WTC11 (cell line): ENCODE measurements at regions not wholly inside any gene's neighbourhood (a gene's known extent, or its start where the extent isn't known, plus 50 kb on each side); places are given as distances from the start of the nearest gene placed in this dataset.

ENCODE experiments used
- ATAC-seq: fragments of 200-7000 bp; cut with Tn5 transposase; 2 replicates; pipeline ENCODE4 v1.10.0; 2021; ENCODE audit warnings: mild to moderate bottlenecking, moderate library complexity
- CTCF ChIA-PET: fragments of 300-600 bp; sonication (Branson Sonifier 250); formaldehyde crosslinking; loops from one replicate; lab custom pipeline; 2021; ENCODE audit warnings: antibody characterized with exemption; lab: Charles Lee
- POLR2A ChIA-PET: fragments of 350-600 bp; sonication (Branson Sonifier 250); formaldehyde crosslinking; loops from one replicate; lab custom pipeline; 2021; ENCODE audit warnings: antibody characterized with exemption; lab: Charles Lee
- DNase-seq: peaks from one replicate; pipeline ENCODE4 v3.0.0; 2021; ENCODE audit warnings: low spot score
- H3K27ac Mint-ChIP-seq: 2 replicates; pipeline ENCODE4 v1.8.0; 2021; ENCODE audit warnings: mixed read lengths
- H3K27me3 Mint-ChIP-seq: 2 replicates; pipeline ENCODE4 v1.8.0; 2021; ENCODE audit warnings: low read depth, mild to moderate bottlenecking, moderate library complexity, mixed read lengths
- H3K36me3 Mint-ChIP-seq: 2 replicates; pipeline ENCODE4 v1.8.0; 2021; ENCODE audit warnings: mixed read lengths
- H3K4me1 Mint-ChIP-seq: 2 replicates; pipeline ENCODE4 v1.8.0; 2022; ENCODE audit warnings: mixed read lengths
- H3K4me3 Mint-ChIP-seq: 2 replicates; pipeline ENCODE4 v1.8.0; 2021; ENCODE audit warnings: mild to moderate bottlenecking, moderate library complexity, mixed read lengths
- H3K9me3 Mint-ChIP-seq: 2 replicates; pipeline ENCODE4 v1.8.0; 2021; ENCODE audit warnings: mixed read lengths
- CREB1 ChIP-seq: sonication (generic); formaldehyde crosslinking; IDR thresholded peaks from 2 replicates; pipeline ENCODE4 v1.8.0; 2023; ENCODE audit warnings: mild to moderate bottlenecking, missing genetic modification reagents
- CREM ChIP-seq: sonication (generic); formaldehyde crosslinking; IDR thresholded peaks from 2 replicates; pipeline ENCODE4 v1.8.1; 2022; ENCODE audit warnings: mild to moderate bottlenecking, missing genetic modification reagents, moderate library complexity
- HMGA2 ChIP-seq: fragments of 250-450 bp; sonication (Bioruptor Pico); IDR thresholded peaks from 2 replicates; pipeline ENCODE4 v1.4.0; 2021; ENCODE audit warnings: mild to moderate bottlenecking, moderate library complexity
- JUN ChIP-seq: sonication (generic); formaldehyde crosslinking; IDR thresholded peaks from 2 replicates; pipeline ENCODE4 v1.8.0; 2023; ENCODE audit warnings: mild to moderate bottlenecking, missing genetic modification reagents
- NR3C1 ChIP-seq: sonication (generic); formaldehyde crosslinking; conservative IDR thresholded peaks from 2 replicates; pipeline ENCODE4 v1.8.1; 2023; ENCODE audit warnings: low read depth, mild to moderate bottlenecking, missing genetic modification reagents
- SMAD3 ChIP-seq: sonication (generic); formaldehyde crosslinking; IDR thresholded peaks from 2 replicates; pipeline ENCODE4 v1.8.0; 2022; ENCODE audit warnings: missing genetic modification reagents, mild to moderate bottlenecking, borderline replicate concordance
- ZBTB21 ChIP-seq: sonication (generic); formaldehyde crosslinking; IDR thresholded peaks from 2 replicates; pipeline ENCODE4 v1.8.1; 2023; ENCODE audit warnings: mild to moderate bottlenecking, missing genetic modification reagents, borderline replicate concordance
- ZNF121 ChIP-seq: sonication (generic); formaldehyde crosslinking; IDR thresholded peaks from 2 replicates; pipeline ENCODE4 v1.8.0; 2023; ENCODE audit warnings: missing genetic modification reagents
- ZNF263 ChIP-seq: sonication (generic); formaldehyde crosslinking; IDR thresholded peaks from 2 replicates; pipeline ENCODE4 v1.8.1; 2022; ENCODE audit warnings: low read depth, mild to moderate bottlenecking, moderate library complexity, missing genetic modification reagents
- ZNF416 ChIP-seq: fragments of 250-450 bp; sonication (Bioruptor Pico); IDR thresholded peaks from 2 replicates; pipeline ENCODE4 v1.9.0; 2021; ENCODE audit warnings: mild to moderate bottlenecking, inconsistent platforms
- ZNF671 ChIP-seq: fragments of 250-450 bp; sonication (Bioruptor Pico); IDR thresholded peaks from 2 replicates; pipeline ENCODE4 v1.8.0; 2021; ENCODE audit warnings: mild to moderate bottlenecking
- TF ChIP-seq, protein P1 (sequence below): sonication (generic); formaldehyde crosslinking; IDR thresholded peaks from 2 replicates; pipeline ENCODE4 v1.8.0; 2022; ENCODE audit warnings: mild to moderate bottlenecking, missing genetic modification reagents
- TF ChIP-seq, protein P2 (sequence below): sonication (generic); formaldehyde crosslinking; conservative IDR thresholded peaks from 2 replicates; pipeline ENCODE4 v1.8.1; 2022; ENCODE audit warnings: mild to moderate bottlenecking, missing genetic modification reagents
- TF ChIP-seq, protein P3 (sequence below): sonication (generic); formaldehyde crosslinking; IDR thresholded peaks from 2 replicates; pipeline ENCODE4 v1.8.0; 2023; ENCODE audit warnings: missing genetic modification reagents, mild to moderate bottlenecking, borderline replicate concordance
- TF ChIP-seq, protein P4 (sequence below): sonication (generic); formaldehyde crosslinking; conservative IDR thresholded peaks from 2 replicates; pipeline ENCODE4 v1.8.1; 2023; ENCODE audit warnings: mild to moderate bottlenecking, low read depth, missing genetic modification reagents, moderate library complexity
- TF ChIP-seq, protein P5 (sequence below): sonication (generic); formaldehyde crosslinking; IDR thresholded peaks from 2 replicates; pipeline ENCODE4 v1.8.1; 2022; ENCODE audit warnings: missing genetic modification reagents, borderline replicate concordance

DNA sequence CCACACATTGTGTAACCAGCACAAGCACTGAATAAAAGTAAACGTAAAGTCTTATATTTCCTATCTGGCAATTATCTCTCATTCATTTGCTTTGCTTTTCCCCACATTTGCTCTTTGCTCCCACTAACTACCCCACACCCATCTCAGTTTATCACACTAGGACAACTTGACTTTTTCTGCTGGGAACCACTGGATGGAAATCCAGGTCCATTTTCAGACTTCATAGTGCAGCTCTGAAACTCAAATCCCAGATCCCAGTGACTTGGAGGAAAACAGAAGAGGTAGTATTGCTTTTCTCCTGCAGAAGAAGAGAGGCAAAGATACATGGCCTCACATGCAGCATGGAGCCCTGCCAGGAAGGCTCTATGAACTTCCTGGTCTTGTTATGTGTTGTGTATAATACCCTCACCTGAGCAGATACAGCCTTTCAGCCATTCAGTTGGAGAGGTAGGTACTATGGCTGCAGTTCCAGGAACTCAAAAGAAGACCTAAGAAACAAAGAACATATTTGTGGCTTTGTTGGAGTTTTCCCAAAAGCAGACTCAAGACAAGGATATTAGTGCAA, 90.0 kb upstream of the NIPBL start:
- Mint-ChIP-seq H3K9me3 (peaks cover 19% of the 10 kb centered on the region), H3K27me3 (no peaks in the 10 kb centered on the region; the same call in 1 of the 2 replicates), H3K36me3 (peaks cover 7% of the 10 kb centered on the region), H3K4me1 (peaks cover 3% of the 10 kb centered on the region; the same call in 1 of the 2 replicates), H3K4me3 (no peak overlapping the region), H3K27ac (no peak overlapping the region)
- ChIA-PET POLR2A (no interaction called here), CTCF (interaction anchor here (0.8 kb wide), 1 partner anchor 10 kb away, joined by 5 read pairs; no protein-coding TSS in a partner anchor)
- no peak for DNase-seq
- TF ChIP-seq HMGA2 (CRISPR knock-in tag) (no peak), ZNF671 (CRISPR knock-in tag) (no peak), CREB1 (CRISPR knock-in tag) (no peak), ZNF416 (CRISPR knock-in tag) (no peak), NR3C1 (CRISPR knock-in tag) (no peak), JUN (no peak), ZNF263 (CRISPR knock-in tag) (no peak), ZNF121 (CRISPR knock-in tag) (no peak)
- TF ChIP-seq, protein P1, sequence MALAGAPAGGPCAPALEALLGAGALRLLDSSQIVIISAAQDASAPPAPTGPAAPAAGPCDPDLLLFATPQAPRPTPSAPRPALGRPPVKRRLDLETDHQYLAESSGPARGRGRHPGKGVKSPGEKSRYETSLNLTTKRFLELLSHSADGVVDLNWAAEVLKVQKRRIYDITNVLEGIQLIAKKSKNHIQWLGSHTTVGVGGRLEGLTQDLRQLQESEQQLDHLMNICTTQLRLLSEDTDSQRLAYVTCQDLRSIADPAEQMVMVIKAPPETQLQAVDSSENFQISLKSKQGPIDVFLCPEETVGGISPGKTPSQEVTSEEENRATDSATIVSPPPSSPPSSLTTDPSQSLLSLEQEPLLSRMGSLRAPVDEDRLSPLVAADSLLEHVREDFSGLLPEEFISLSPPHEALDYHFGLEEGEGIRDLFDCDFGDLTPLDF (CRISPR knock-in tag): no peak
- TF ChIP-seq, protein P2, sequence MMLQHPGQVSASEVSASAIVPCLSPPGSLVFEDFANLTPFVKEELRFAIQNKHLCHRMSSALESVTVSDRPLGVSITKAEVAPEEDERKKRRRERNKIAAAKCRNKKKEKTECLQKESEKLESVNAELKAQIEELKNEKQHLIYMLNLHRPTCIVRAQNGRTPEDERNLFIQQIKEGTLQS: no peak
- TF ChIP-seq, protein P3, sequence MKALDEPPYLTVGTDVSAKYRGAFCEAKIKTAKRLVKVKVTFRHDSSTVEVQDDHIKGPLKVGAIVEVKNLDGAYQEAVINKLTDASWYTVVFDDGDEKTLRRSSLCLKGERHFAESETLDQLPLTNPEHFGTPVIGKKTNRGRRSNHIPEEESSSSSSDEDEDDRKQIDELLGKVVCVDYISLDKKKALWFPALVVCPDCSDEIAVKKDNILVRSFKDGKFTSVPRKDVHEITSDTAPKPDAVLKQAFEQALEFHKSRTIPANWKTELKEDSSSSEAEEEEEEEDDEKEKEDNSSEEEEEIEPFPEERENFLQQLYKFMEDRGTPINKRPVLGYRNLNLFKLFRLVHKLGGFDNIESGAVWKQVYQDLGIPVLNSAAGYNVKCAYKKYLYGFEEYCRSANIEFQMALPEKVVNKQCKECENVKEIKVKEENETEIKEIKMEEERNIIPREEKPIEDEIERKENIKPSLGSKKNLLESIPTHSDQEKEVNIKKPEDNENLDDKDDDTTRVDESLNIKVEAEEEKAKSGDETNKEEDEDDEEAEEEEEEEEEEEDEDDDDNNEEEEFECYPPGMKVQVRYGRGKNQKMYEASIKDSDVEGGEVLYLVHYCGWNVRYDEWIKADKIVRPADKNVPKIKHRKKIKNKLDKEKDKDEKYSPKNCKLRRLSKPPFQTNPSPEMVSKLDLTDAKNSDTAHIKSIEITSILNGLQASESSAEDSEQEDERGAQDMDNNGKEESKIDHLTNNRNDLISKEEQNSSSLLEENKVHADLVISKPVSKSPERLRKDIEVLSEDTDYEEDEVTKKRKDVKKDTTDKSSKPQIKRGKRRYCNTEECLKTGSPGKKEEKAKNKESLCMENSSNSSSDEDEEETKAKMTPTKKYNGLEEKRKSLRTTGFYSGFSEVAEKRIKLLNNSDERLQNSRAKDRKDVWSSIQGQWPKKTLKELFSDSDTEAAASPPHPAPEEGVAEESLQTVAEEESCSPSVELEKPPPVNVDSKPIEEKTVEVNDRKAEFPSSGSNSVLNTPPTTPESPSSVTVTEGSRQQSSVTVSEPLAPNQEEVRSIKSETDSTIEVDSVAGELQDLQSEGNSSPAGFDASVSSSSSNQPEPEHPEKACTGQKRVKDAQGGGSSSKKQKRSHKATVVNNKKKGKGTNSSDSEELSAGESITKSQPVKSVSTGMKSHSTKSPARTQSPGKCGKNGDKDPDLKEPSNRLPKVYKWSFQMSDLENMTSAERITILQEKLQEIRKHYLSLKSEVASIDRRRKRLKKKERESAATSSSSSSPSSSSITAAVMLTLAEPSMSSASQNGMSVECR (CRISPR knock-in tag): no peak
- TF ChIP-seq, protein P4, sequence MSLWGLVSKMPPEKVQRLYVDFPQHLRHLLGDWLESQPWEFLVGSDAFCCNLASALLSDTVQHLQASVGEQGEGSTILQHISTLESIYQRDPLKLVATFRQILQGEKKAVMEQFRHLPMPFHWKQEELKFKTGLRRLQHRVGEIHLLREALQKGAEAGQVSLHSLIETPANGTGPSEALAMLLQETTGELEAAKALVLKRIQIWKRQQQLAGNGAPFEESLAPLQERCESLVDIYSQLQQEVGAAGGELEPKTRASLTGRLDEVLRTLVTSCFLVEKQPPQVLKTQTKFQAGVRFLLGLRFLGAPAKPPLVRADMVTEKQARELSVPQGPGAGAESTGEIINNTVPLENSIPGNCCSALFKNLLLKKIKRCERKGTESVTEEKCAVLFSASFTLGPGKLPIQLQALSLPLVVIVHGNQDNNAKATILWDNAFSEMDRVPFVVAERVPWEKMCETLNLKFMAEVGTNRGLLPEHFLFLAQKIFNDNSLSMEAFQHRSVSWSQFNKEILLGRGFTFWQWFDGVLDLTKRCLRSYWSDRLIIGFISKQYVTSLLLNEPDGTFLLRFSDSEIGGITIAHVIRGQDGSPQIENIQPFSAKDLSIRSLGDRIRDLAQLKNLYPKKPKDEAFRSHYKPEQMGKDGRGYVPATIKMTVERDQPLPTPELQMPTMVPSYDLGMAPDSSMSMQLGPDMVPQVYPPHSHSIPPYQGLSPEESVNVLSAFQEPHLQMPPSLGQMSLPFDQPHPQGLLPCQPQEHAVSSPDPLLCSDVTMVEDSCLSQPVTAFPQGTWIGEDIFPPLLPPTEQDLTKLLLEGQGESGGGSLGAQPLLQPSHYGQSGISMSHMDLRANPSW: no peak
- ATAC-seq: no peak

DNA sequence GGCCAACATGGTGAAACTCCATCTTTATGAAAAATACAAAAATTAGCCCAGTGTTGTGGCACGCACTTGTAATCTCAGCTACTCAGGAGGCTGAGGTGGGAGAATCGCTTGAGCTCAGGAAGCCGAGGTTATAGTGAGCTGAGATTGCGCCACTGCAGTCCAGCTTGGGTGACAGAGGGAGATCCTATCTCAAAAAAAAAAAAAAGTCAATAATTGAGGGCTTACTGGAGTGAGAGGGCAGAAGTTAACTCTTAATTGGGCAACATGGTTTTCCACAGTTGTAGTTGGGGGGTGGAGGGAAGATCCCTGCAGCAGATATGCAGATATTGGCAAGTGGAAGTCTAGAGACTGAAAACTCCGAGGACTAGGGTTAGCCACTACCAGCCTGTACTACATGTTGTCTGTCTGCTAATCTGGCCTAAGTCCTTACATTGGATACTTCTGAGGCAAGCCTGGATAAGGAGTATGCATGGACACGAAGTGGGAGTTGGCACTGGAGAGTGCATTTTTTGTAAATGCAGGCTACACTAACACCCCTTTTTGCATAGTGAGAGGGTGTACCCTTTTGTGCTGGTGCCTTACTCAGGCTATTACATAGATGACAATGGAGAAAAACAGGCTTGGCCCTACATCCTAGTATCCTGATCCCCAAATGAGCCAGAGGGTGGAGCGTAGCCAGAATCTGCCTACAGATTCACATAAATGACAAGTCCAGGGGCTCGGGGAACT, 89.0 kb upstream of the NIPBL start:
- ATAC-seq (peak; percentile 32; the same call in 1 of the 2 replicates), DNase-seq (no peak)
- H3K4me3 Mint-ChIP-seq: no peak overlapping the region
- peaks cover 4% of the 10 kb centered on the region; the same call in 1 of the 2 replicates for H3K36me3 Mint-ChIP-seq
- no peak overlapping the region for H3K27ac Mint-ChIP-seq
- peaks cover 12% of the 10 kb centered on the region for H3K9me3 Mint-ChIP-seq
- H3K27me3 Mint-ChIP-seq: no peaks in the 10 kb centered on the region; the same call in 1 of the 2 replicates
- ChIA-PET CTCF (interaction anchor here (0.8 kb wide), 1 partner anchor 11 kb away, joined by 5 read pairs; no protein-coding TSS in a partner anchor), POLR2A (no interaction called here)
- H3K4me1 Mint-ChIP-seq: peaks cover 3% of the 10 kb centered on the region; the same call in 1 of the 2 replicates
- TF ChIP-seq SMAD3 (CRISPR knock-in tag) (no peak), ZBTB21 (CRISPR knock-in tag) (no peak), NR3C1 (CRISPR knock-in tag) (no peak), CREM (CRISPR knock-in tag) (no peak)
- TF ChIP-seq, protein P5, sequence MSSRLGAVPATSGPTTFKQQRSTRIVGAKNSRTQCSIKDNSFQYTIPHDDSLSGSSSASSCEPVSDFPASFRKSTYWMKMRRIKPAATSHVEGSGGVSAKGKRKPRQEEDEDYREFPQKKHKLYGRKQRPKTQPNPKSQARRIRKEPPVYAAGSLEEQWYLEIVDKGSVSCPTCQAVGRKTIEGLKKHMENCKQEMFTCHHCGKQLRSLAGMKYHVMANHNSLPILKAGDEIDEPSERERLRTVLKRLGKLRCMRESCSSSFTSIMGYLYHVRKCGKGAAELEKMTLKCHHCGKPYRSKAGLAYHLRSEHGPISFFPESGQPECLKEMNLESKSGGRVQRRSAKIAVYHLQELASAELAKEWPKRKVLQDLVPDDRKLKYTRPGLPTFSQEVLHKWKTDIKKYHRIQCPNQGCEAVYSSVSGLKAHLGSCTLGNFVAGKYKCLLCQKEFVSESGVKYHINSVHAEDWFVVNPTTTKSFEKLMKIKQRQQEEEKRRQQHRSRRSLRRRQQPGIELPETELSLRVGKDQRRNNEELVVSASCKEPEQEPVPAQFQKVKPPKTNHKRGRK: no peak
- TF ChIP-seq, protein P3 (CRISPR knock-in tag): no peak
- TF ChIP-seq, protein P1 (CRISPR knock-in tag): no peak
